H4 (cell line): ENCODE measurements at regions not wholly inside any gene's neighbourhood (a gene's known extent, or its start where the extent isn't known, plus 50 kb on each side); places are given as distances from the start of the nearest gene placed in this dataset.
A peak's percentile ranks its signal among the peaks of the same experiment; 100 is the strongest.

Experiments used
- DNase-seq: peaks from one replicate; pipeline ENCODE4 v3.0.0-alpha.2; 2015; ENCODE audit warnings: low spot score

- DNase-seq: no peak
Measured at GRCh38 chr14:42000450-42000849, 393.8 kb downstream of the LRFN5 start.

- no peak for DNase-seq
Measured at GRCh38 chr14:41993687-41994086, 387.0 kb downstream of the LRFN5 start.

DNA sequence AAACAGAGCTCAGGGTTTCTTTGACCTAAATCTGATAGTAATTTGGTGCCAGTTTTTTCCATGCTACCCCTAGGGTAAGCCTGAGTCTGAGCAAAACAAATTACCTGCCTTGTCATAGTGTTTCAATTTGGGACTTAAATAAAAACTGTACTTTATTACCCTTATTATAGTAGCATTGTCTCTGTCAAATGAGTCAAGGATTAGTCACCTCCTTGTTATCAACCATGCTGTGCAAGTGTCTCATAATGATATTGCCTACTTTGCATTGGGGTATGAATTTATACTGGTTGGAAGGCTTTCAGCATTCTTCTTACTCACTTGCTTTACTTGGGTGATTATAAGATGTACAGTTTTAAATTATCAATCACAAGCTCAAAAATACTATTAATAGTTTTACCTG, 380.0 kb downstream of the LRFN5 start:
- peak; percentile 2 for DNase-seq

GRCh38 chr14:41986083-41986645, 379.5 kb downstream of the LRFN5 start:
- DNase-seq: no peak

DNA sequence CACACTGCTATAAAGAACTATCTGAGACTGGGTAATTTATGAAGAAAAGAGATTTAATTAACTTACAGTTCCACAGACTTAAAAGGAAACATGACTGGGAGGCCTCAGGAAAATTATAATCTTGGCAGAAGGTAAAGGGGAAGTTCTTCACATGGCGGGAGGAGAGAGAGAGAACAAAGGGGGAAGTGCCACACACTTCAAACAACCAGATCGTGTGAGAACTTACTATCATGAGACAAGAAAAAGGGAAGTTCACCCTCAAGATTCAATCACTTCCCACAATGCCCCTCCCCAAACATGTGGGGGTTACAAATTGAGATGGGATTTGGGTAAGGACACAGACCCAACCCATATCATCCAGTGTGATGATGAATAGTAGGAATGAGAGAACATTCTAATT, 366.5 kb downstream of the LRFN5 start:
- DNase-seq: no peak

DNA sequence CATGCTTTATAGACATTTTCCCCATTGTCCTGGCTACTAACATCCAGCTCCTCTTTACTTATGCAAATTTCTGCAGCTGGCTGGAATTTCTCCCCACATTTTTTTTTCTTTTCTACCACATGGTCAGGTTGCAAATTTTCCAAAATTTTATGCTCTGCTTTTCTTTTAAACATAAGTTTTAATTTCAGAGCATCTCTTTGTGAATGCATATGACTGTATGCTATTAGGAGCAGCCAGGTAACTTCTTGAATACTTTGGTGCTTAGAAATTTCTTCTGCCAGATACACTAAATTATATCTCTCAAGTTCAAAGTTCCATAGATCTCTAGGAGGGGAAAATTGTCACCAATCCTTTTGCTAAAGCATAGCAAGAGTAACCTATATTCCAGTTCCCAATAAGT, 365.9 kb downstream of the LRFN5 start:
- DNase-seq: no peak

DNA sequence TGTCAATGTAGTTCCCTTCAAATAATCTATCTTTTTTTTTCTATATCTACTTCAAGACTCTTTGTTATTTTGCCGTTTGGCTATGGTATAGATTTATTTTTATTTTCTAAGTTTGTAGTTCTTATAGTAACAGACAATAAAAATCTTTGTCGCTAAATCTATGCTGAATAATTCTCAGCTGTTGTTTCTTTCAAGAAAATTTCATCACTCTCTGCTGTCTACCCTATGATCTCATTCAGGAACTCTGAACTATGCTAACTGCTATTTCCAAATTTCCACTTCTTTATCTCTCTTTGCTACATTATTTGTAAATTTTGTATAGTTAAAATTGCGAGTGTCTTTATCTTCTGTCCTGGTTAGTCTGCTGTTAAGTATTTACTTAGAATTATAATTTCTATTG, 353.6 kb downstream of the LRFN5 start:
- no peak for DNase-seq

DNA sequence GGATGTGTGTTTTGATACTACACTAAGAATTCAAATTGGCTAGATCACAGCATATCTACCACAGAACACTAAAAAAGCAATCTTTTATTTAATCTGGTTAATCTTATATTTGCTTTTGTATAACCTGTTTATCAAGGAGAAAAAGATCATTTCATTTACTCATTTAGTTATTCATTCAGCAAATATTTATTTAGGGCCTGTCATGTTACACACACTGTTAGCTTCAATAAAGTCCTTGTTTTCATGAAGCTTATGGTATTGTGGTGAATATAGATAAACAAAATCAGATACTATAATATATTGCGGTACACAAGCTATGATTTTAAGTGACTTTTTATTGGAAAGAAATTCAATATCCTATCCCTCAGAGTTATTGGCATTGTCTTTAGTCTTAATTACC, 350.8 kb downstream of the LRFN5 start:
- no peak for DNase-seq
